ENCODE measurements at regions not wholly inside any gene's neighbourhood (a gene's known extent, or its start where the extent isn't known, plus 50 kb on each side); places are given as distances from the start of the nearest gene placed in this dataset.

DNA sequence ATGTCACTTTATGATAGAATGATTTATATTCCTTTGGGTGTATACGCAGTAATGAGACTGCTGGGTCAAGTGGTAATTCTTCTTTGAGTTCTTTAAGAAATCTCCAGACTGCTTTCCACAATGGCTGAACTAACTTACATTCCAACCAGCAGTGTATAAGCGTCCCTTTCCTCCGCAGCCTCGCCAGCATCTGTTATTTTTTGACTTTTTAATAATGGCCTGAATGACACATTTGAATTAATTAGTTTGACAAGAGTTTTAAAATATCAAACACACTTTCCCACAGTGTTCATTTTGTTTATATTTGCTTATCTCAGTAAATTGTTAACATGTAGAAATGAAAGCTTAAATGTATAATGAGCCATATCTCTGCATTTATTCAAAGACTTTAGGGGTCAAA is 116.8 kb downstream of the TES start:
- H3K4me3 ChIP-seq (replicated peaks in 1 of 3): no peak overlapping the region
- H3K36me3 ChIP-seq: no peaks in the 10 kb centered on the region
- H3K4me1 ChIP-seq: peaks cover 8 to 10% of the 10 kb centered on the region in 2 donors
- no peak overlapping the region for H3K27ac ChIP-seq
- intact Hi-C loops (cut with DNase I): no loop called here
- no peaks in the 10 kb centered on the region for H3K9me3 ChIP-seq
- no peak for DNase-seq
- WGBS, 2 donors: 96 to 100% methylated on average over 4 of the region's 4 CpGs
- H3K27me3 ChIP-seq: no peaks in the 10 kb centered on the region
- TF ChIP-seq POLR2A (IDR thresholded peaks at IDR 0.05): no peak
- TF ChIP-seq, protein P1, sequence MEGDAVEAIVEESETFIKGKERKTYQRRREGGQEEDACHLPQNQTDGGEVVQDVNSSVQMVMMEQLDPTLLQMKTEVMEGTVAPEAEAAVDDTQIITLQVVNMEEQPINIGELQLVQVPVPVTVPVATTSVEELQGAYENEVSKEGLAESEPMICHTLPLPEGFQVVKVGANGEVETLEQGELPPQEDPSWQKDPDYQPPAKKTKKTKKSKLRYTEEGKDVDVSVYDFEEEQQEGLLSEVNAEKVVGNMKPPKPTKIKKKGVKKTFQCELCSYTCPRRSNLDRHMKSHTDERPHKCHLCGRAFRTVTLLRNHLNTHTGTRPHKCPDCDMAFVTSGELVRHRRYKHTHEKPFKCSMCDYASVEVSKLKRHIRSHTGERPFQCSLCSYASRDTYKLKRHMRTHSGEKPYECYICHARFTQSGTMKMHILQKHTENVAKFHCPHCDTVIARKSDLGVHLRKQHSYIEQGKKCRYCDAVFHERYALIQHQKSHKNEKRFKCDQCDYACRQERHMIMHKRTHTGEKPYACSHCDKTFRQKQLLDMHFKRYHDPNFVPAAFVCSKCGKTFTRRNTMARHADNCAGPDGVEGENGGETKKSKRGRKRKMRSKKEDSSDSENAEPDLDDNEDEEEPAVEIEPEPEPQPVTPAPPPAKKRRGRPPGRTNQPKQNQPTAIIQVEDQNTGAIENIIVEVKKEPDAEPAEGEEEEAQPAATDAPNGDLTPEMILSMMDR (IDR thresholded peaks at IDR 0.05): no peak

DNA sequence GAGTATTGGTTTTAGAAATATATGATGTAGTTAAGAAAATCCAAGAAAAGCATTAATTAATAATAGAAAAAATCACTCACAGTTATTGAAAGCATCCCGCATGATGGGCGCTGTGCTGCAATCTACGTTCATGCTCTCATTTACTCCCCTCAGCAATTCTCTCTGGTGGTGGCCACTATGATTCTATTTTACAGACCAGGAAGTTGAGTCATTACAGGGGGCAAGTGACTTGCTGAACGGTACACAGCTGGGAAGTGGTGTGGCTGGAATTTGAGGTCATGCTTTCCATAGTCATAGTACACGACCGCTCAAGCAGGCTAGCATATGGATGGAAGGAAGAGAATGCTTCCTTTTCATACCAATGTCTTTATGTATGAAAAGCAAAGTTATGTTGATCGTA is 117.4 kb downstream of the TES start:
- Histone ChIP-seq H3K4me1 (peaks cover 8 to 10% of the 10 kb centered on the region in 2 donors), H3K9me3 (no peaks in the 10 kb centered on the region), H3K27me3 (no peaks in the 10 kb centered on the region), H3K4me3 (replicated peaks in 1 of 3) (no peak overlapping the region), H3K27ac (no peak overlapping the region), H3K36me3 (no peaks in the 10 kb centered on the region)
- TF ChIP-seq, protein P1 (IDR thresholded peaks at IDR 0.05): no peak
- TF ChIP-seq POLR2A (IDR thresholded peaks at IDR 0.05): no peak
- intact Hi-C loops (cut with DNase I): no loop called here
- DNase-seq: no peak
- 86 to 87% methylated on average over 7 of the region's 7 CpGs for WGBS, 2 donors

DNA sequence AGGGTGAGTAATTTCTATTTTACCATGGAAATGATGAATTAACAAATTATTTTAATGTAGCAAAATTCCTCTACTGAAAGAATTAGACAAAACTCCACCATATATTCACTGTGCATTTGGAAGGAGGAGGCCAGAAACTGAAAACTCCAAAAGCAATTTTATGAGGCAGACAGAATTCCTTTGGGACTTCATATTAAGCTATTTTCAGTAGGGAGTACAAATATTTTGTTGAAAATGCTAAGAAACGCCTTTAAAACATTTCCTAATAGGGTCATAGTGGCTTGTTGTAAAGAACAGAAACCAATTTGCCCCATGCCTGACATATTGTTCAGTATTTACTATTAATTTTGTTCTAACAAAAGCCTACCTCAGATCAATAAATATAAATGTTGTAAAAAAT is 117.8 kb downstream of the TES start:
- no peak overlapping the region for H3K4me3 ChIP-seq (replicated peaks in 1 of 3)
- H3K27ac ChIP-seq: no peak overlapping the region
- TF ChIP-seq POLR2A (IDR thresholded peaks at IDR 0.05): no peak
- TF ChIP-seq, protein P1 (IDR thresholded peaks at IDR 0.05): no peak
- H3K27me3 ChIP-seq: no peaks in the 10 kb centered on the region
- H3K36me3 ChIP-seq: no peaks in the 10 kb centered on the region
- DNase-seq: no peak
- H3K4me1 ChIP-seq: peaks cover 8 to 10% of the 10 kb centered on the region in 2 donors
- intact Hi-C loops (cut with DNase I): no loop called here
- no peaks in the 10 kb centered on the region for H3K9me3 ChIP-seq
- 83 to 84% methylated on average over 1 of the region's 1 CpG for WGBS, 2 donors

DNA sequence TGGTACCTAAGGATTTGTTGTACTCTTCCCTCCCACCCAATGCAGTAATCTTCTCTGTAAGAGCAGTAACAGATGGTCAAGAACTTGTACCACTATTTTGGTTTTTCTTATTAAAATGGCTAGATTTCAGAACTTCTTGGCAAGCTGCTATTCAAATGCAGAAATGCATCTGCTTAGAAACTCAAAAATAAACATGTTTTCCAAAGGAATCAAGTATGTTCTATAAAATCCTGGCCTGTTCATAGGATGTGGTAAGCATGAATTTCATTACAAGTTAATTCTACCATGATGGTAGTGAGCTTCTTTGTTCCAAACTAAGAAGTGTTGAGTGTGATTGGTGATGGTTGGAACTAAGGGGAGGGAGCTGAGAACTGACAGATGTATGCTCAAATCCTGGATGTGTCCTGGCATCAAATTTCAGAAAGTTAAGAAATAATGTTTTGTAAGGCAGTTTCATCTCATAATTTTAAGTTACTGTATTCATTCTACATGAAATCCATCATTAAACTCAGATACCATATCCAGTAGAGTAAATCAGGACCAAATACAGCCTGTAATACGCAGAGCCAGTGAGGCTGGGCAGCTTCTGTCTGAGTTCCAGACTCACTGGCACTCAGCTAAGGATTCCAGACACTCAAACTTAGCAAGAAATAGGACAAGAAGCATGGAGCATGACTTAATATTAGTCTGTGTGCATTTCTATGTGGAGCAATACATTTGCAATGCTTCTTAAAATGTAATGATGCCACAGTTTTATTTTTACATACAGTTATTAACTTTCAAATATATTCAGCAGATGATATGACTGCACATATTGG is 119.6 kb downstream of the TES start:
- Histone ChIP-seq H3K27ac (no peak overlapping the region), H3K36me3 (no peaks in the 10 kb centered on the region), H3K27me3 (no peaks in the 10 kb centered on the region), H3K9me3 (no peaks in the 10 kb centered on the region), H3K4me1 (peaks cover 8 to 10% of the 10 kb centered on the region in 2 donors), H3K4me3 (replicated peaks in 1 of 3) (no peak overlapping the region)
- peak; percentile 18 to 58 for DNase-seq
- 59 to 88% methylated on average over 1 of the region's 1 CpG for WGBS, 2 donors
- intact Hi-C loops (cut with DNase I): no loop called here
- TF ChIP-seq, protein P1 (IDR thresholded peaks at IDR 0.05): no peak
- no peak for TF ChIP-seq POLR2A (IDR thresholded peaks at IDR 0.05)

DNA sequence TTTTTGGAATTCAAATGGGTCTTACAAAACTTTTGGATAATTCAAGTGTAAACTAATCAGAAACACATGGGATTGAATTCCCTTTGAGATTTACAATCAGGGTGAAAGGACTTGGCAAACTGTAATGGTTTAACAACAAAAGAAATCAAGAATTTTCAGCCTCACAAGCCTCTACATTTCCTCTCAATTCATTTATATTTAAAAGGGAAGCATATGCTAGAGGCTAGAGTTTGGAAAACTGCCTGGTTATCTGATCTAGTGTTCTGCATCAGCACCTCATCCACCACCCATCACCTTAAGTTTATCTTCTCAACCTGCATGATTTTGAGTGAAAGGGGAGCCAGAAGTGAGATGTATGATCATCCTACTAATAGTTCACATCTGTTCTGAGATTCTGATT is 120.7 kb downstream of the TES start:
- Histone ChIP-seq H3K36me3 (no peaks in the 10 kb centered on the region), H3K27ac (no peak overlapping the region), H3K4me1 (peaks cover 8 to 10% of the 10 kb centered on the region in 2 donors), H3K9me3 (no peaks in the 10 kb centered on the region), H3K4me3 (replicated peaks in 1 of 3) (no peak overlapping the region), H3K27me3 (no peaks in the 10 kb centered on the region)
- TF ChIP-seq, protein P1 (IDR thresholded peaks at IDR 0.05): no peak
- no peak for TF ChIP-seq POLR2A (IDR thresholded peaks at IDR 0.05)
- intact Hi-C loops (cut with DNase I): no loop called here
- DNase-seq: no peak
